SH-SY5Y (cell line): ENCODE measurements at regions not wholly inside any gene's neighbourhood (a gene's known extent, or its start where the extent isn't known, plus 50 kb on each side); places are given as distances from the start of the nearest gene placed in this dataset.

Source experiments
- GATA2 ChIP-seq: IDR thresholded peaks from 2 replicates; pipeline ENCODE4 v1.6.1; 2011; ENCODE audit warnings: mild to moderate bottlenecking, low read depth, low read length
- GATA3 ChIP-seq: IDR thresholded peaks from 2 replicates; pipeline ENCODE4 v1.6.1; 2011; ENCODE audit warnings: low read depth, mild to moderate bottlenecking, low read length, moderate library complexity

GRCh38 chr10:36002445-36002844 is 360.3 kb upstream of the FZD8 start:
- TF ChIP-seq GATA3 (no peak), GATA2 (no peak)
